A549 (cell line): ENCODE measurements at regions not wholly inside any gene's neighbourhood (a gene's known extent, or its start where the extent isn't known, plus 50 kb on each side); places are given as distances from the start of the nearest gene placed in this dataset.

Experiments
- EP300 ChIP-seq, 2 experiments: fragments of >200 bp; sonication (Bioruptor Twin); formaldehyde crosslinking; IDR thresholded peaks; 2 replicates in 1 of 2; 3 replicates in 1 of 2; pipeline ENCODE4 v1.6.1; 2016 to 2017
- FOXS1 ChIP-seq: fragments of 250-450 bp; sonication (Bioruptor Pico); IDR thresholded peaks from 2 replicates; pipeline ENCODE4 v1.5.0; 2020; ENCODE audit warnings: mild to moderate bottlenecking, moderate library complexity
- KDM1A ChIP-seq: fragments of 200-600 bp; sonication (generic); IDR thresholded peaks from 2 replicates; pipeline ENCODE4 v1.6.1; 2016; ENCODE audit warnings: low read depth, mild to moderate bottlenecking
- MAFK ChIP-seq: fragments of 450-650 bp; IDR thresholded peaks from 2 replicates; pipeline ENCODE4 v1.6.1; 2014; ENCODE audit not compliant: partially characterized antibody
- POLR2A ChIP-seq: IDR thresholded peaks from 2 replicates; pipeline ENCODE4 v1.6.1; 2012; ENCODE audit warnings: mild to moderate bottlenecking, low read length
- POLR2AphosphoS2 ChIP-seq: conservative IDR thresholded peaks from 2 replicates; pipeline ENCODE4 v1.6.1; 2012; ENCODE audit warnings: low read length, improper control_type of control experiment, inconsistent platforms
- RAD21 ChIP-seq, 2 experiments: fragments of >200 bp in 1 of 2; sonication (Bioruptor Twin) in 1 of 2; formaldehyde crosslinking in 1 of 2; IDR thresholded peaks in 1 of 2; conservative IDR thresholded peaks in 1 of 2; 2 replicates in 1 of 2; 3 replicates in 1 of 2; pipeline ENCODE4 v1.6.1; 2012 to 2018; ENCODE audit warnings: inconsistent platforms in 1 of 2
- RFX5 ChIP-seq: fragments of 450-650 bp; IDR thresholded peaks from 2 replicates; pipeline ENCODE4 v1.7.1; 2014; ENCODE audit warnings: antibody characterized with exemption, mild to moderate bottlenecking, moderate library complexity
- SMC3 ChIP-seq: fragments of >200 bp; sonication (Bioruptor Twin); formaldehyde crosslinking; IDR thresholded peaks from 3 replicates; pipeline ENCODE4 v1.6.1; 2018; ENCODE audit warnings: inconsistent platforms
- ZNF302 ChIP-seq: fragments of 250-450 bp; sonication (Bioruptor Pico); IDR thresholded peaks from 2 replicates; pipeline ENCODE4 v1.9.0; 2021; ENCODE audit warnings: inconsistent platforms, mild to moderate bottlenecking, moderate library complexity
- TF ChIP-seq, protein P1 (sequence below): fragments of >200 bp; sonication (Bioruptor Twin); formaldehyde crosslinking; IDR thresholded peaks from 3 replicates; pipeline ENCODE4 v1.5.1; 2016
- TF ChIP-seq, protein P2 (sequence below): fragments of 450-650 bp; IDR thresholded peaks from 2 replicates; pipeline ENCODE4 v1.6.1; 2014; ENCODE audit warnings: antibody characterized with exemption

DNA sequence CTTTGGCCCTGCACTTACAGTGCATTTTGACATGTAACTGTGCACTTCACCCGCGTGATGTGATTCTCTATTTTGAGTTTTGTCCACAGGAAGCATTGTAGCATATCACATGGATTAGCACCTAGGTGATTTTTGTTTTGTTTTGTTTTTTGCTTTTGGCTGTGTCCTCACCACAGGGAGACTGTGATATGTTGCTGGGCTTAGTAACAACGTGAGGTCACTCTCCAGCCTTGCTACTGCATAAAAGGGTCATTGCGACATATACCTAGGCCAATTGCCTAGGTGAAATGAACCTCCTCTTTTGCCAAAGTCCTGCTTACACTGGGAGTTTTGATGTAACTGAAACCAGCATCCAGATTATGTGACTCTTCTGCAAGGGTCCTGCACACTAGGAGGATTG lies 1152.9 kb upstream of the AMELY start:
- TF ChIP-seq MAFK (no peak), POLR2A (no peak), KDM1A (no peak), SMC3 (no peak), POLR2AphosphoS2 (no peak), EP300 (IDR thresholded peaks at IDR 0.05) (no peak), RAD21 (conservative IDR thresholded peaks at IDR 0.05 in 1 of 2, IDR thresholded peaks at IDR 0.05 in 1 of 2) (no peak), RFX5 (no peak), FOXS1 (CRISPR knock-in tag) (no peak), ZNF302 (CRISPR knock-in tag) (no peak)
- TF ChIP-seq, protein P1, sequence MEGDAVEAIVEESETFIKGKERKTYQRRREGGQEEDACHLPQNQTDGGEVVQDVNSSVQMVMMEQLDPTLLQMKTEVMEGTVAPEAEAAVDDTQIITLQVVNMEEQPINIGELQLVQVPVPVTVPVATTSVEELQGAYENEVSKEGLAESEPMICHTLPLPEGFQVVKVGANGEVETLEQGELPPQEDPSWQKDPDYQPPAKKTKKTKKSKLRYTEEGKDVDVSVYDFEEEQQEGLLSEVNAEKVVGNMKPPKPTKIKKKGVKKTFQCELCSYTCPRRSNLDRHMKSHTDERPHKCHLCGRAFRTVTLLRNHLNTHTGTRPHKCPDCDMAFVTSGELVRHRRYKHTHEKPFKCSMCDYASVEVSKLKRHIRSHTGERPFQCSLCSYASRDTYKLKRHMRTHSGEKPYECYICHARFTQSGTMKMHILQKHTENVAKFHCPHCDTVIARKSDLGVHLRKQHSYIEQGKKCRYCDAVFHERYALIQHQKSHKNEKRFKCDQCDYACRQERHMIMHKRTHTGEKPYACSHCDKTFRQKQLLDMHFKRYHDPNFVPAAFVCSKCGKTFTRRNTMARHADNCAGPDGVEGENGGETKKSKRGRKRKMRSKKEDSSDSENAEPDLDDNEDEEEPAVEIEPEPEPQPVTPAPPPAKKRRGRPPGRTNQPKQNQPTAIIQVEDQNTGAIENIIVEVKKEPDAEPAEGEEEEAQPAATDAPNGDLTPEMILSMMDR: no peak
- TF ChIP-seq, protein P2, sequence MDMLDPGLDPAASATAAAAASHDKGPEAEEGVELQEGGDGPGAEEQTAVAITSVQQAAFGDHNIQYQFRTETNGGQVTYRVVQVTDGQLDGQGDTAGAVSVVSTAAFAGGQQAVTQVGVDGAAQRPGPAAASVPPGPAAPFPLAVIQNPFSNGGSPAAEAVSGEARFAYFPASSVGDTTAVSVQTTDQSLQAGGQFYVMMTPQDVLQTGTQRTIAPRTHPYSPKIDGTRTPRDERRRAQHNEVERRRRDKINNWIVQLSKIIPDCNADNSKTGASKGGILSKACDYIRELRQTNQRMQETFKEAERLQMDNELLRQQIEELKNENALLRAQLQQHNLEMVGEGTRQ: no peak
